GM19025 (cell line): ENCODE measurements at regions not wholly inside any gene's neighbourhood (a gene's known extent, or its start where the extent isn't known, plus 50 kb on each side); places are given as distances from the start of the nearest gene placed in this dataset.
"Not testable (repeated sequence)": the region's sequence is repeated elsewhere in the genome, so short reads cannot be mapped to it uniquely, and the experiment has no call there.

Source experiments
- ATAC-seq: cut with Tn5 transposase; IDR thresholded peaks from one replicate; pipeline ENCODE4 v1.9.1; 2021; ENCODE audit warnings: mild to moderate bottlenecking, low read depth, moderate library complexity; ENCODE audit not compliant: unreplicated experiment

GRCh38 chr7:34327681-34328080, 330.3 kb upstream of the NPSR1 start:
- ATAC-seq = no peak

GRCh38 chr7:34330308-34330707, 327.7 kb upstream of the NPSR1 start:
- ATAC-seq = no peak

GRCh38 chr7:34331102-34331501, 326.9 kb upstream of the NPSR1 start:
- no peak for ATAC-seq

- ATAC-seq = no peak
Observed at GRCh38 chr7:34332006-34332405, 326.0 kb upstream of the NPSR1 start.

GRCh38 chr7:34333184-34333583, 324.8 kb upstream of the NPSR1 start:
- ATAC-seq = no peak

GRCh38 chr7:34333925-34334324, 324.1 kb upstream of the NPSR1 start:
- no peak for ATAC-seq

- no peak for ATAC-seq
Observed at GRCh38 chr7:34337163-34337562, 320.9 kb upstream of the NPSR1 start.

- ATAC-seq = no peak
Observed at GRCh38 chr7:34338961-34339526, 319.0 kb upstream of the NPSR1 start.

- ATAC-seq = no peak
Observed at GRCh38 chr7:34341326-34341725, 316.7 kb upstream of the NPSR1 start.

GRCh38 chr7:34342387-34342786, 315.6 kb upstream of the NPSR1 start:
- ATAC-seq = no peak

GRCh38 chr7:34343667-34344066, 314.4 kb upstream of the NPSR1 start:
- no peak for ATAC-seq

- no peak for ATAC-seq
Observed at GRCh38 chr7:34354011-34354410, 304.0 kb upstream of the NPSR1 start.

- no peak for ATAC-seq
Observed at GRCh38 chr7:34354899-34355298, 303.1 kb upstream of the NPSR1 start.

- ATAC-seq = no peak
Observed at GRCh38 chr7:34357068-34357467, 300.9 kb upstream of the NPSR1 start.

GRCh38 chr7:34357946-34358345, 300.1 kb upstream of the NPSR1 start:
- no peak for ATAC-seq

GRCh38 chr7:34358578-34358977, 299.4 kb upstream of the NPSR1 start:
- not testable (repeated sequence) for ATAC-seq

GRCh38 chr7:34361663-34362250, 296.3 kb upstream of the NPSR1 start:
- no peak for ATAC-seq

GRCh38 chr7:34362621-34363020, 295.4 kb upstream of the NPSR1 start:
- no peak for ATAC-seq

- no peak for ATAC-seq
Observed at GRCh38 chr7:34364130-34364529, 293.9 kb upstream of the NPSR1 start.

GRCh38 chr7:34365011-34365410, 293.0 kb upstream of the NPSR1 start:
- no peak for ATAC-seq

- ATAC-seq = no peak
Observed at GRCh38 chr7:34365611-34366010, 292.4 kb upstream of the NPSR1 start.

- no peak for ATAC-seq
Observed at GRCh38 chr7:34371922-34372321, 286.1 kb upstream of the NPSR1 start.

- no peak for ATAC-seq
Observed at GRCh38 chr7:34373940-34374339, 284.1 kb upstream of the NPSR1 start.
